T follicular helper cell (primary cell): ENCODE measurements at regions not wholly inside any gene's neighbourhood (a gene's known extent, or its start where the extent isn't known, plus 50 kb on each side); places are given as distances from the start of the nearest gene placed in this dataset.

Source experiments
- DNase-seq: peaks from one replicate; pipeline ENCODE4 v3.0.0-alpha.2; 2020; ENCODE audit warnings: low read depth

GRCh38 chr6:8530785-8531435 is 95.6 kb upstream of the SLC35B3 start:
- DNase-seq, result no peak

GRCh38 chr6:8529250-8529649 is 93.9 kb upstream of the SLC35B3 start:
- DNase-seq, result no peak

- DNase-seq, result no peak
Observed at GRCh38 chr6:8527818-8528217, 92.5 kb upstream of the SLC35B3 start.

- DNase-seq, result no peak
Observed at GRCh38 chr6:8526624-8527023, 91.3 kb upstream of the SLC35B3 start.

- DNase-seq, result no peak
Observed at GRCh38 chr6:8525370-8525769, 90.0 kb upstream of the SLC35B3 start.

GRCh38 chr6:8513174-8513573 is 77.8 kb upstream of the SLC35B3 start:
- no peak for DNase-seq

- no peak for DNase-seq
Observed at GRCh38 chr6:8507286-8507685, 71.9 kb upstream of the SLC35B3 start.

GRCh38 chr6:8506126-8506525 is 70.8 kb upstream of the SLC35B3 start:
- DNase-seq, result no peak

GRCh38 chr6:8499540-8499939 is 64.2 kb upstream of the SLC35B3 start:
- no peak for DNase-seq

GRCh38 chr6:8494730-8495129 is 59.4 kb upstream of the SLC35B3 start:
- DNase-seq, result no peak

- DNase-seq, result no peak
Observed at GRCh38 chr6:8492536-8493133, 57.3 kb upstream of the SLC35B3 start.
